GM19468 (cell line): ENCODE measurements at regions not wholly inside any gene's neighbourhood (a gene's known extent, or its start where the extent isn't known, plus 50 kb on each side); places are given as distances from the start of the nearest gene placed in this dataset.
"Not testable (repeated sequence)": the region's sequence is repeated elsewhere in the genome, so short reads cannot be mapped to it uniquely, and the experiment has no call there.

Source experiments
- ATAC-seq: cut with Tn5 transposase; IDR thresholded peaks from one replicate; pipeline ENCODE4 v1.9.1; 2021; ENCODE audit warnings: mild to moderate bottlenecking, moderate library complexity, moderate number of reproducible peaks; ENCODE audit not compliant: unreplicated experiment; ENCODE audit errors: extremely low read depth

DNA sequence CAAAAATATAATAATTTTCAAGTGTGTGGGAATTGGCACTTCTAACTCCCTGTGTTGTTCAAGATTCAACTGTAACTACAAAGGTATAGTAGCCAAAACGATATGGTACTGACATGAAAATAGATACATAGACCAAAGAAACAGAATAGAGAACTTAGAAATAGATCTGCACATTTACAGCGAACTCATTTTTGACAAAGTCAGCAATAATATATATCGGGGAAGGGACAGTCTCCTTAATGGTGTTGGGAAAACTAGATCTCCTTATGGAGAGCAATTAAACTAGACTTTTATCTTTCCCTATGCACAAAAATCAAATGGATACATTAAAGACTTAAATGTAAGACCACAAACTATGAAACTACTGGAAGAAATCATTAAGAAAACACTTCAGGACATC lies 1530.6 kb upstream of the SLC39A10 start:
- ATAC-seq: no peak

- no peak for ATAC-seq
Measured at GRCh38 chr2:194116861-194117260, 1540.2 kb upstream of the SLC39A10 start.

DNA sequence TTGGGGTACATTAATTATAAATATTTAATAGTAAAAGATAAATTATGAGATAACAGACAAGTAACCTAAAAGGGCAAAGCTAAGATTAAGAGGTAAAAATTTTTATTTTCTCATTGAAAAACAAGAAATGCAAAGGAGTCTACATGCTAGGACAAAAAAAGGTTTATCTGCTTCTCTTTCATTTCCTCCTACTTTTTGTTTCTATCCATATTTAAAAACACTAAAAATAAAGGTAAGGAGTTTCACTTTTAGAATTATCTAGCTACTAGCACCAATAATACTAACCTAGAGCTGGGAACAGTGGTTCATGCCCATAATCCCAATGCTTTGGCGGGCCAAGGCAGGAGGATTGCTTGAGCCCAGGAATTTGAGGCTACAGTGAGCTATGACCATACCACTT lies 1551.7 kb upstream of the SLC39A10 start:
- no peak for ATAC-seq

DNA sequence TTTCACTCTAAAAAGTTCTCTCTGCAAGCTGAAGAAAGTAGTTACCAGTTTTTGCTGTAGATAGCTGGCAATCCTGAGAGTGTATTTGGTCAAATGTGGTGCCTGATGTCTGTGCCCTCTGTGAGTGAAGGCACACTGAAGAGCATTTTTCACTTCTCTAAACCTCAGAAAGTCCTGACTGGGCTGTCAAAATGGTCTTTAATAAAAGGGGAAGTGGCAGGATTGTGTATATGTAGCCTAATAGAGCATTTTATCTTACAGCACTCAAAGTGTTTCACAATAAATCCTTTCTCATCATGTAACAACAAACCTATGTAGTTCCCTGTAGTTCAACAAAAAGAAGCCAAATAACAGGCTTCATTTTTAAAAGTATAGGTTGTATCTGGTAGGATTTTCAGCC lies 1552.3 kb upstream of the SLC39A10 start:
- peak; percentile 95 for ATAC-seq

- ATAC-seq: no peak
Measured at GRCh38 chr2:194103941-194104659, 1552.9 kb upstream of the SLC39A10 start.

DNA sequence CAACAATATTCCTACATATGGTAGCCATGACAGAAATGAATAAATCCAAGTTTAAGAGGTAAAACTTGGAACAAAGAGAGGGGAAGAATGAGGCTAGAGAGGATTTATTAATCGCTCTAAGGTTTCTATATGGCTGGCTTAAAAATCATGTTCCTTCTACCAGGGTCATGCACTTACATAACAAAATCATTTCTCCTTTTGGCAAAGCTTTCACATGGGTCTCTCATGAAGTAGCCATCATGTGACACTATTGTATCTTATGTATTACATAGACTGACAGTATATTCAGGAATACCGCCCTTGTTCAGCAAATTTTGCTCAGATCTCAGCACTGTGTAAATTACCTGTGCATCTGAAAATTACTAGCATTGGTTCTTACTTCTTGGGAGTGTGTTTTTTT lies 1554.5 kb upstream of the SLC39A10 start:
- no peak for ATAC-seq

GRCh38 chr2:194100201-194100600 lies 1556.8 kb upstream of the SLC39A10 start:
- no peak for ATAC-seq

- no peak for ATAC-seq
Measured at GRCh38 chr2:194096402-194096801, 1560.6 kb upstream of the SLC39A10 start.

- ATAC-seq: no peak
Measured at GRCh38 chr2:194095359-194095758, 1561.7 kb upstream of the SLC39A10 start.

GRCh38 chr2:194090251-194090905 lies 1566.6 kb upstream of the SLC39A10 start:
- no peak for ATAC-seq

GRCh38 chr2:194087089-194087958 lies 1569.7 kb upstream of the SLC39A10 start:
- no peak for ATAC-seq

DNA sequence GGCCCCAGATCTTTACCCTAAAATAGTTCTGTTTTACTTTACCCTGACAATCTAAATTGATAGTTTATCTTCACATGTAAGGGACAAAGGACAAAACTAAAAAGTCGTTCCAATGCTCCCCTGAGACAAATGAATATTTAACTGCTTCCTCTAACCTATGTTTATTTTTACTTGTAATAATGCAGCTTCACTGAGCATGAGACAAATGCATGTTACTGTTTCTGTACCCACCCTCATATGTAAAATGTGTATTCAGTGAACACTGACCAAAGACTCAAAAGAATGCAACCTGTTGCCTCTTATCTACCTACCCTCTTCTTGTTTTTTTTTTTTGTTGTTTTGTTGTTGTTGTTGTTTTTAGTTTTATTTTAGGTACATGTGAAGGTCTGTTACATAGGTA lies 1570.9 kb upstream of the SLC39A10 start:
- ATAC-seq: no peak

DNA sequence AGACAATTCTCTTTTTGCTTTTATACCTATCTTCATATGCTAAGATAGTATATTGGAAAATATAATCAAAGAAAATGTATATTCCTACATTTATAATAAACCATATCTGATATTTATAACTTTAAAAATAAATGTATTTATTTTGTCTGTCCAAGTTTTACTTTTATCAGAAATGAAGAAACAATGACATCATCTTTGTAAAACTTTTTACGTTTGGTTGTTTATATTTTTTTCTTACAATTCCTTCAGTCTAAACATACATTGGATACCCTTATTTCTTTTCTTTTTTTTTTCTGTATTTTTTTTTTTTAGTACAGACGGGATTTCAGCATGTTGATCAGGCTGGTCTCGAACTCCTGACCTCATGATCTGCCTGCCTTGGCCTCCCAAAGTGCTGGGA lies 1577.0 kb upstream of the SLC39A10 start:
- no peak for ATAC-seq

GRCh38 chr2:194077366-194077765 lies 1579.7 kb upstream of the SLC39A10 start:
- ATAC-seq: no peak

- ATAC-seq: no peak
Measured at GRCh38 chr2:194062401-194062800, 1594.6 kb upstream of the SLC39A10 start.

- ATAC-seq: no peak
Measured at GRCh38 chr2:194060269-194060668, 1596.8 kb upstream of the SLC39A10 start.

GRCh38 chr2:194054313-194054712 lies 1602.7 kb upstream of the SLC39A10 start:
- no peak for ATAC-seq

GRCh38 chr2:194044321-194044720 lies 1612.7 kb upstream of the SLC39A10 start:
- ATAC-seq: no peak

GRCh38 chr2:194021130-194021529 lies 1635.9 kb upstream of the SLC39A10 start:
- ATAC-seq: not testable (repeated sequence)

- ATAC-seq: no peak
Measured at GRCh38 chr2:194020155-194020554, 1636.9 kb upstream of the SLC39A10 start.

DNA sequence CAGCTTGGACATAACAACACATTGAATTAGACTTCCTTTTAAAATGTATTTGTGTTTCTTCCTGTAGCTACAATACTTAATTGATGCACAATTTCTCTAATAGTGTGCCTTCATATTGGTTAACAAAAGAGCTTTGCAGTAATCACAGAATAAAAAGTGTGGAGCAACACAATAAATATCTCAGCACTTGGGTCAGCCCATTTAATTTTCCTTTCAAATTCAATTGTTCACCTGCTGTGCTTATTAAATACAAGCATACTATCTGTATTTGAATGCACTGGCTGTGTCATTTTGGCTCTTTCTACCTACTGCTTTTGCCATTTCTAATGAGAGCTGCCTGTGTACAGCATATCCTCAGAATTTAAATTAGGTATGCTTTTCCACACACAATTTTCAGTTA lies 1641.3 kb upstream of the SLC39A10 start:
- no peak for ATAC-seq
